HL-60 (cell line): ENCODE measurements at regions not wholly inside any gene's neighbourhood (a gene's known extent, or its start where the extent isn't known, plus 50 kb on each side); places are given as distances from the start of the nearest gene placed in this dataset.

Experiments
- DNase-seq, 2 experiments: peaks; one replicate each; pipeline ENCODE4 v3.0.0-alpha.2; 2010 to 2020; ENCODE audit warnings: low read depth in 1 of 2, low spot score in 1 of 2
- H3K27ac ChIP-seq: fragments of 250-450 bp; sonication (Bioruptor Pico); replicated peaks from 2 replicates; pipeline ENCODE4 v1.5.1; 2020; ENCODE audit warnings: mild to moderate bottlenecking, moderate library complexity
- H3K27me3 ChIP-seq: fragments of 250-450 bp; sonication (Bioruptor Pico); 2 replicates; pipeline ENCODE4 v1.5.1; 2021; ENCODE audit warnings: mild to moderate bottlenecking, moderate library complexity; ENCODE audit not compliant: insufficient read depth, poor library complexity, severe bottlenecking
- H3K4me3 ChIP-seq: replicated peaks from 2 replicates; pipeline ENCODE4 v1.5.1; 2011; ENCODE audit warnings: mild to moderate bottlenecking, control low read depth, low read length; ENCODE audit not compliant: insufficient read depth
- CTCF ChIP-seq: IDR thresholded peaks from one replicate; pipeline ENCODE4 v1.5.1; 2011; ENCODE audit warnings: low read length, control low read depth, inconsistent platforms; ENCODE audit not compliant: insufficient read depth
- GABPA ChIP-seq: IDR thresholded peaks from 2 replicates; pipeline ENCODE4 v1.6.1; 2012; ENCODE audit warnings: low read depth
- POLR2AphosphoS5 ChIP-seq: IDR thresholded peaks from 2 replicates; pipeline ENCODE4 v1.6.1; 2012; ENCODE audit warnings: low read depth
- SPI1 ChIP-seq: IDR thresholded peaks from 2 replicates; pipeline ENCODE4 v1.6.1; 2012; ENCODE audit warnings: low read depth, mild to moderate bottlenecking, borderline replicate concordance
- TF ChIP-seq, protein P1 (sequence below): IDR thresholded peaks from 2 replicates; pipeline ENCODE4 v1.6.1; 2012; ENCODE audit warnings: low read depth; ENCODE audit not compliant: insufficient replicate concordance

DNA sequence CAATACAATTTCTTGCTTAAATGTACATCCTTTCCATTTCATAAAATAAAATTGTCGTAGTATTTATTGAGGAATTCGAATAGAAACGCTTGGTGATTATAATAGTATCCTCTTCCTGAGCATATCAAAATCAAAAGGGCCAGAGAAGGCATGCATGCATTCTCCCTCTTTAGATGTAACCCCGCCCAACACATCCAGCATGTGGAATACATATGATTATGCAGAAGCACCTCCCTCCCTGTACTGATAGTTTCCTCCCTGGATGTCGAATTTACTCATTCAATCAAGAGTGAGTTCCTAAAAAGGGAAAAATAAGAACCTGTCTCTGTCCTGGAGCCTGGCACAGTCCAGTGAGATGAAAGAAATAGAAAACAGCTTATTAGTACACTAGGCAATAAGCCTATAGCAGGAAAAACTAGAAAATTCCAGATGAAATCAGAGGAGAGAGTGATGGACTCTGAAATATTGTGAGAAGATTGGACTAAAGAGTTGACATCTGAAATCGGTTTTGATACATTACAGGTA, 262.9 kb downstream of the RDH14 start:
- Histone ChIP-seq H3K27ac (no peak overlapping the region), H3K4me3 (no peak overlapping the region), H3K27me3 (no peaks in the 10 kb centered on the region)
- no peak for DNase-seq
- TF ChIP-seq, protein P1, sequence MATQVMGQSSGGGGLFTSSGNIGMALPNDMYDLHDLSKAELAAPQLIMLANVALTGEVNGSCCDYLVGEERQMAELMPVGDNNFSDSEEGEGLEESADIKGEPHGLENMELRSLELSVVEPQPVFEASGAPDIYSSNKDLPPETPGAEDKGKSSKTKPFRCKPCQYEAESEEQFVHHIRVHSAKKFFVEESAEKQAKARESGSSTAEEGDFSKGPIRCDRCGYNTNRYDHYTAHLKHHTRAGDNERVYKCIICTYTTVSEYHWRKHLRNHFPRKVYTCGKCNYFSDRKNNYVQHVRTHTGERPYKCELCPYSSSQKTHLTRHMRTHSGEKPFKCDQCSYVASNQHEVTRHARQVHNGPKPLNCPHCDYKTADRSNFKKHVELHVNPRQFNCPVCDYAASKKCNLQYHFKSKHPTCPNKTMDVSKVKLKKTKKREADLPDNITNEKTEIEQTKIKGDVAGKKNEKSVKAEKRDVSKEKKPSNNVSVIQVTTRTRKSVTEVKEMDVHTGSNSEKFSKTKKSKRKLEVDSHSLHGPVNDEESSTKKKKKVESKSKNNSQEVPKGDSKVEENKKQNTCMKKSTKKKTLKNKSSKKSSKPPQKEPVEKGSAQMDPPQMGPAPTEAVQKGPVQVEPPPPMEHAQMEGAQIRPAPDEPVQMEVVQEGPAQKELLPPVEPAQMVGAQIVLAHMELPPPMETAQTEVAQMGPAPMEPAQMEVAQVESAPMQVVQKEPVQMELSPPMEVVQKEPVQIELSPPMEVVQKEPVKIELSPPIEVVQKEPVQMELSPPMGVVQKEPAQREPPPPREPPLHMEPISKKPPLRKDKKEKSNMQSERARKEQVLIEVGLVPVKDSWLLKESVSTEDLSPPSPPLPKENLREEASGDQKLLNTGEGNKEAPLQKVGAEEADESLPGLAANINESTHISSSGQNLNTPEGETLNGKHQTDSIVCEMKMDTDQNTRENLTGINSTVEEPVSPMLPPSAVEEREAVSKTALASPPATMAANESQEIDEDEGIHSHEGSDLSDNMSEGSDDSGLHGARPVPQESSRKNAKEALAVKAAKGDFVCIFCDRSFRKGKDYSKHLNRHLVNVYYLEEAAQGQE = no peak
- TF ChIP-seq SPI1 (no peak), GABPA (no peak), POLR2AphosphoS5 (no peak), CTCF (no peak)

DNA sequence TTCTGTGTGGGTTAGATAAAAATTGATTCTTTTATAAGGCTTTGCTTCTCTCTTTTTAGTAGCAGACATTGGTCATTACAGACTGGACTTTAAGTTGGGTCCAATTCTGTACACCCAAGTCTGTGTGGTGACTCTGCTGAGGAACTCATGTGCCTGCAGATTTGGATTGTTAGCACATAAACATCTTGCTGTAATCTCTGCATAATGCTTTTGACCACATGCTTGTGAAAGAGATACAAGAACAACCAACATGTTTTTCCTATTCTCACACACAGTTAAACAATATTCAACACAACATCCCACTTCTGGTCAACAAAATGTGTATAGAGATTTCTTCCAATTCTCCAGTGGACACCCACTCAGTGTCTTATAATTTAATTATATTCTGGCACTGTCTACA, 270.1 kb downstream of the RDH14 start:
- Histone ChIP-seq H3K4me3 (no peak overlapping the region), H3K27me3 (no peaks in the 10 kb centered on the region), H3K27ac (no peak overlapping the region)
- no peak for DNase-seq
- TF ChIP-seq, protein P1 = no peak
- TF ChIP-seq CTCF = no peak
- no peak for TF ChIP-seq POLR2AphosphoS5
- no peak for TF ChIP-seq SPI1
- TF ChIP-seq GABPA = no peak

DNA sequence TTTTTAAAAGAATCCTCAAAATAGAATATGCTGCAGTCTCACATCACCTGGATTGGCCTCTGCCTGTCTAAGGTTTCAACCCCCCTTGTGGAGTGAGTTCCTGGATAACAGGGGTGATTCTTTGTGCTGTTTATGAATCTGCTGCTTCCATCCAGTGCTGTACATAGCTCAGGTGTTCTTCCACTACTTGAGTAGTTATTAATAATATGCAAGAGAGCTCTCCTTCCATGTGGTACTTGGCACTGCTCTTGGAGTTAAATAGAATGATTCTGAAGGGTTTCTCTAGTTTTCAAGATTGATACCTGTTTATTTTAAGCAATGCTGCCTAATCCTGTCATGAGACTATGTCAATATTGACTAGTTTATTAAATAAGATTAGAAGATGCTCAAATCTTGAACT, 273.6 kb downstream of the RDH14 start:
- DNase-seq = no peak
- no peak for TF ChIP-seq CTCF
- TF ChIP-seq POLR2AphosphoS5 = no peak
- TF ChIP-seq GABPA = no peak
- no peak for TF ChIP-seq SPI1
- TF ChIP-seq, protein P1 = no peak
- H3K4me3 ChIP-seq = no peak overlapping the region
- no peak overlapping the region for H3K27ac ChIP-seq
- no peaks in the 10 kb centered on the region for H3K27me3 ChIP-seq
